ENCODE measurements at regions not wholly inside any gene's neighbourhood (a gene's known extent, or its start where the extent isn't known, plus 50 kb on each side); places are given as distances from the start of the nearest gene placed in this dataset.

DNA sequence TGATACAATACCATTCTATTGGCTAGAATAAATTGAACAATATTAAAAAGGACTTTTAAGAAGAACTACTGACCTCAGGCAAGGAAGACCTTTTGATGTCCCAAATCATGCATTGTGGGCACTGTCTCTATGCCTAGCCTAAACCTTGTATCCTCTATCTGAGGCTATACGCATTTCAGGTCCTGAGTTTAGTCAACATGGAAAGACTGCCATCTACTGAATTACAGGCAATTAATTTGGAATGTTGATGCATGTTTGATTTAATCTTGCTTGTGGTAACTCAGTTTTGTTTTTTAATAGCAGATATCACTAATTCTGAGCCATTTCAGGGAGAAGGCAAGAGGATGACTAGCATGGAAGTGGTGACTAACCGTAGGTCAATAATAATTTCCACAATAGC is 585.3 kb upstream of the CCNG1 start:
- no peak overlapping the region for H3K27ac ChIP-seq
- no peak; the same call in 1 of the 2 replicates for TF ChIP-seq CTCF (conservative IDR thresholded peaks at IDR 0.05)
- no peak for TF ChIP-seq ZFX (IDR thresholded peaks at IDR 0.05)

DNA sequence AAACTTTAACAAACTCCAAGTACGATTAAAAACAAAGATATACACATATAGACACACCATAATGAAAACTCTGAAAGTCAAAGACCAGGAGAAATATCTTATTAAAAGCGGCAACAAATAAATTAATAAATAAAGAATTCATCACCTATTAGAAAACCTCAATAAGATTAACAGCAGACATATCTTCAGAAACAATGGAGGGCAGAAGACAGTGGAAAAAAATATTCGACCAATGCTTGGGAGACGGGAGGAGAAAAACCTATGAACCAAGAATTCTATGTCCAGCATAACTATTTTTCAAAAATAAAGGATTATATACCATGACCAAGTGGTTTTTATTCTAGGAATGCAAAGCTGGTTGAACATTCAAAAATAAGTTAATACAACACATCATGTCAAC is 578.6 kb upstream of the CCNG1 start:
- no peak overlapping the region for H3K27ac ChIP-seq

GRCh38 chr5:162870966-162871365 is 566.4 kb upstream of the CCNG1 start:
- no peak for TF ChIP-seq CTCF (conservative IDR thresholded peaks at IDR 0.05)
- TF ChIP-seq ZFX (IDR thresholded peaks at IDR 0.05) = no peak
- no peak overlapping the region for H3K27ac ChIP-seq

More for the DNA sequence above, 578.6 kb upstream of the CCNG1 start:
- TF ChIP-seq ZFX (IDR thresholded peaks at IDR 0.05) = no peak
- no peak for TF ChIP-seq CTCF (conservative IDR thresholded peaks at IDR 0.05)

DNA sequence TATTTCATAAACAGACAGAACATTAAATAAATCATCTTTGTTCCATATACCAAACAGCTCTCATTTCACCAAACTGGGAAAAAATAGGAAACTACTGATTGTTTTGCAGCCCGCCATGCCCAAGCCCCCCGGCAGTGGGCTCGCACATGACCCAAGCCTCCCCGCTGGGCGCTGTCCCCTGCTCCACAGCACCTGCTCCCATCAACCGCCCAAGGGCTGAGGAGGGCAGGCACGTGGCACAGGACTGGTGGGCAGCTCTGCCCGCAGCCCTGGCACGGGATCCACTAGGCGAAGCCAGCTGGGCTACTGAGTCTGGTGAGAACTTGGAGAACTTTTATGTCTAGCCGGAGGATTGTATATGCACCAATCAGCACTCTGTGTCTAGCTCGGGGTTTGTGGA is 554.8 kb upstream of the CCNG1 start:
- no peak overlapping the region for H3K27ac ChIP-seq
- TF ChIP-seq ZFX (IDR thresholded peaks at IDR 0.05) (no peak), CTCF (conservative IDR thresholded peaks at IDR 0.05) (no peak)

DNA sequence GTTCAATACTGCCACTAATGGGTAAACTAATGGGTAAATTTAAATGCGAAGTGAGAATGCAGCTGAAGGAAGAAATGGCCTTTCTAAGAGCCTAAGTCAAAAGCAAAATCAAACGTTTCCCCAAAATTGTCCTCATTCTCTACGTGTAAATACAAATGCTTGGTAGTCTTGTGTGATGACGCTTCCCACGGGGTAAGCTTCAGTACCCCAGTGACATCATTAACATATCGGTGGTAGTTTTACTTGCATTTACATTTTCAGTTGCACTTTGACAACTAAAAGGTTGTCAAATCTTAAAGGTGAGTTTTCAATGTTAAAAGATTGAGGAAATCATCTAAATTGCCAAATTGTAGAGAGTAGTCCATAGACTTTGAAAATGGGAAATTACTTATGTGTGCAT is 550.7 kb upstream of the CCNG1 start:
- no peak for TF ChIP-seq CTCF (conservative IDR thresholded peaks at IDR 0.05)
- TF ChIP-seq ZFX (IDR thresholded peaks at IDR 0.05) = no peak
- no peak overlapping the region for H3K27ac ChIP-seq

DNA sequence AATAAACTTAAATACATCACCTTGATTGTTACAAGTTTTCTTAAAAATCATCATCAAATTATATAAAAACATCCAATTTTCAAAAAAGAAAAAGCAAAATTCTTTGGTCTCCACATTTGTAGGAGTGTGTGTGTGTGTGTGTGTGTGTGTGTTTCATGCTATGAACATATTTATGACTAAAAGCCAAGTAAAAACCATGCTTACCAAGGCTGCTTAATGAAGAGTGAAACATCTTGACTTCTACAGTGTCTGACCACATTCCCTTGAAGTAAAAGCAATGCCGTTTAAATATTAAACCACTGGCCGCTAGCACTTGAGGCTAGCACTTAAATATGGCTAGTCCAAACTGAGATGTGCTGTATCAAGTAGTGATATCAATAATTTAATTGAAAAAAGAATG is 549.1 kb upstream of the CCNG1 start:
- H3K27ac ChIP-seq = no peak overlapping the region
- TF ChIP-seq ZFX (IDR thresholded peaks at IDR 0.05) (no peak), CTCF (conservative IDR thresholded peaks at IDR 0.05) (no peak)

DNA sequence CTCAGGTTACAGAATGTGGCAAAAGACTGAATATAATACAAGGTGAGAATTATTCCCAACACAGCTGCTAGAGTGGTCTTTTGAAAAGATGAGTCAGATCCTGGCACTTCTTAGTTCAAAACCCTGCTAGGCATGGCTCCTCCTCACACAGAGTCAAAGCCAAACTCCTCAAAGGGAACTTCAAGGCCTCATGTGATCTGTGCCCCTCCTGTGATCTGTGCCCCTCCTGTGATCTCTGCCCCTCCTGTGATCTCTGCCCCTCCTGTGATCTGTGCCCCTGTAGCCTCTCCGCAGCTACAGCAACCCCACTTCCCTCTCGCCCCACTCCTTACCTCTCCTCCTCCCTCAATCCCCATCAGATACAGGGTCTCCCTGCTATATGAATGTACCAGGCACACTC is 525.5 kb upstream of the CCNG1 start:
- TF ChIP-seq CTCF (conservative IDR thresholded peaks at IDR 0.05) = no peak
- TF ChIP-seq ZFX (IDR thresholded peaks at IDR 0.05) = no peak
- no peak overlapping the region for H3K27ac ChIP-seq

All from C4-2B (cell line).